OCI-LY3 (cell line): ENCODE measurements at regions not wholly inside any gene's neighbourhood (a gene's known extent, or its start where the extent isn't known, plus 50 kb on each side); places are given as distances from the start of the nearest gene placed in this dataset.

Experiments used
- CTCF ChIP-seq: fragments of 200-600, 300-600 bp; sonication (generic); IDR thresholded peaks from 2 replicates; pipeline ENCODE4 v1.5.1; 2014; ENCODE audit warnings: antibody characterized with exemption, low read length, low read depth
- EZH2phosphoT487 ChIP-seq: fragments of 200-600 bp; shearing (Covaris generic); IDR thresholded peaks from 2 replicates; pipeline ENCODE4 v1.6.1; 2018; ENCODE audit warnings: antibody characterized with exemption, mixed run types, low read depth

- TF ChIP-seq EZH2phosphoT487 (no peak), CTCF (no peak)
Observed at GRCh38 chr13:59103004-59103768, 1060.5 kb downstream of the DIAPH3 start.
